ENCODE measurements at regions not wholly inside any gene's neighbourhood (a gene's known extent, or its start where the extent isn't known, plus 50 kb on each side); places are given as distances from the start of the nearest gene placed in this dataset.

DNA sequence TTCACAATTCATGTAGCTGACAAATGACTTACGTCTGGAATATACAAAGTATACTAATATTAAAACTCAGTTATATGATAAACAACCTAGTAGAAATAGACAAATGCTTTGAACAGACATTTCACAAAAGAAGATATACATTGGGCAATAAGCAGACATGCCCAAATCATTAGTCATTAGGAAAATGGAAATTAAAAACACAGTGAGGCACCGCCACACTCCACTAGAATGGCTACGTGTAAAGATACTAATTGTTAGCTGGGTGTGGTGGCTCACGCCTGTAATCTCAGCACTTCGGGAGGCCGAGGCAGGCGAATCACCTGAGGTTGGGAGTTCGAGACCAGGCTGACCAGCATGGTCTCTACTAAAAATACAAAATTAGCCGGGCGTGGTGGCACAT is 248.9 kb upstream of the TMEM132C start:
- no peak overlapping the region for H3K27ac Mint-ChIP-seq
- H3K36me3 Mint-ChIP-seq (ENCODE audit: low read depth), result peaks cover 43% of the 10 kb centered on the region
- no peak overlapping the region for H3K4me3 Mint-ChIP-seq
- no peaks in the 10 kb centered on the region for H3K4me1 Mint-ChIP-seq
- Histone ChIP-seq H3K4me3 (no peak overlapping the region), H3K36me3 (ENCODE audit: insufficient read depth) (no peaks in the 10 kb centered on the region), H3K4me1 (ENCODE audit: insufficient read depth) (no peaks in the 10 kb centered on the region), H2AFZ (no peak overlapping the region), H3K4me2 (no peak overlapping the region), H3K79me2 (replicated peaks; ENCODE audit: insufficient read depth) (no peaks in the 10 kb centered on the region), H3K27ac (ENCODE audit: low read depth) (no peak overlapping the region), H4K20me1 (replicated peaks; ENCODE audit: insufficient read depth) (no peaks in the 10 kb centered on the region), H3F3A (replicated peaks; ENCODE audit: low read depth) (no peaks in the 10 kb centered on the region), H3K27me3 (ENCODE audit: insufficient read depth) (no peaks in the 10 kb centered on the region), H3K9me2 (ENCODE audit: insufficient read depth) (no peaks in the 10 kb centered on the region)
- TF ChIP-seq, protein P1, sequence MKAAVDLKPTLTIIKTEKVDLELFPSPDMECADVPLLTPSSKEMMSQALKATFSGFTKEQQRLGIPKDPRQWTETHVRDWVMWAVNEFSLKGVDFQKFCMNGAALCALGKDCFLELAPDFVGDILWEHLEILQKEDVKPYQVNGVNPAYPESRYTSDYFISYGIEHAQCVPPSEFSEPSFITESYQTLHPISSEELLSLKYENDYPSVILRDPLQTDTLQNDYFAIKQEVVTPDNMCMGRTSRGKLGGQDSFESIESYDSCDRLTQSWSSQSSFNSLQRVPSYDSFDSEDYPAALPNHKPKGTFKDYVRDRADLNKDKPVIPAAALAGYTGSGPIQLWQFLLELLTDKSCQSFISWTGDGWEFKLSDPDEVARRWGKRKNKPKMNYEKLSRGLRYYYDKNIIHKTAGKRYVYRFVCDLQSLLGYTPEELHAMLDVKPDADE (IDR thresholded peaks at IDR 0.05), result no peak
- TF ChIP-seq STAT1 (IDR thresholded peaks at IDR 0.05; ENCODE audit: unreplicated experiment) (no peak), NANOG (IDR thresholded peaks at IDR 0.05; ENCODE audit: borderline replicate concordance) (no peak), ZNF114 (CRISPR knock-in tag; IDR thresholded peaks at IDR 0.05) (no peak)
- TF ChIP-seq, protein P2, sequence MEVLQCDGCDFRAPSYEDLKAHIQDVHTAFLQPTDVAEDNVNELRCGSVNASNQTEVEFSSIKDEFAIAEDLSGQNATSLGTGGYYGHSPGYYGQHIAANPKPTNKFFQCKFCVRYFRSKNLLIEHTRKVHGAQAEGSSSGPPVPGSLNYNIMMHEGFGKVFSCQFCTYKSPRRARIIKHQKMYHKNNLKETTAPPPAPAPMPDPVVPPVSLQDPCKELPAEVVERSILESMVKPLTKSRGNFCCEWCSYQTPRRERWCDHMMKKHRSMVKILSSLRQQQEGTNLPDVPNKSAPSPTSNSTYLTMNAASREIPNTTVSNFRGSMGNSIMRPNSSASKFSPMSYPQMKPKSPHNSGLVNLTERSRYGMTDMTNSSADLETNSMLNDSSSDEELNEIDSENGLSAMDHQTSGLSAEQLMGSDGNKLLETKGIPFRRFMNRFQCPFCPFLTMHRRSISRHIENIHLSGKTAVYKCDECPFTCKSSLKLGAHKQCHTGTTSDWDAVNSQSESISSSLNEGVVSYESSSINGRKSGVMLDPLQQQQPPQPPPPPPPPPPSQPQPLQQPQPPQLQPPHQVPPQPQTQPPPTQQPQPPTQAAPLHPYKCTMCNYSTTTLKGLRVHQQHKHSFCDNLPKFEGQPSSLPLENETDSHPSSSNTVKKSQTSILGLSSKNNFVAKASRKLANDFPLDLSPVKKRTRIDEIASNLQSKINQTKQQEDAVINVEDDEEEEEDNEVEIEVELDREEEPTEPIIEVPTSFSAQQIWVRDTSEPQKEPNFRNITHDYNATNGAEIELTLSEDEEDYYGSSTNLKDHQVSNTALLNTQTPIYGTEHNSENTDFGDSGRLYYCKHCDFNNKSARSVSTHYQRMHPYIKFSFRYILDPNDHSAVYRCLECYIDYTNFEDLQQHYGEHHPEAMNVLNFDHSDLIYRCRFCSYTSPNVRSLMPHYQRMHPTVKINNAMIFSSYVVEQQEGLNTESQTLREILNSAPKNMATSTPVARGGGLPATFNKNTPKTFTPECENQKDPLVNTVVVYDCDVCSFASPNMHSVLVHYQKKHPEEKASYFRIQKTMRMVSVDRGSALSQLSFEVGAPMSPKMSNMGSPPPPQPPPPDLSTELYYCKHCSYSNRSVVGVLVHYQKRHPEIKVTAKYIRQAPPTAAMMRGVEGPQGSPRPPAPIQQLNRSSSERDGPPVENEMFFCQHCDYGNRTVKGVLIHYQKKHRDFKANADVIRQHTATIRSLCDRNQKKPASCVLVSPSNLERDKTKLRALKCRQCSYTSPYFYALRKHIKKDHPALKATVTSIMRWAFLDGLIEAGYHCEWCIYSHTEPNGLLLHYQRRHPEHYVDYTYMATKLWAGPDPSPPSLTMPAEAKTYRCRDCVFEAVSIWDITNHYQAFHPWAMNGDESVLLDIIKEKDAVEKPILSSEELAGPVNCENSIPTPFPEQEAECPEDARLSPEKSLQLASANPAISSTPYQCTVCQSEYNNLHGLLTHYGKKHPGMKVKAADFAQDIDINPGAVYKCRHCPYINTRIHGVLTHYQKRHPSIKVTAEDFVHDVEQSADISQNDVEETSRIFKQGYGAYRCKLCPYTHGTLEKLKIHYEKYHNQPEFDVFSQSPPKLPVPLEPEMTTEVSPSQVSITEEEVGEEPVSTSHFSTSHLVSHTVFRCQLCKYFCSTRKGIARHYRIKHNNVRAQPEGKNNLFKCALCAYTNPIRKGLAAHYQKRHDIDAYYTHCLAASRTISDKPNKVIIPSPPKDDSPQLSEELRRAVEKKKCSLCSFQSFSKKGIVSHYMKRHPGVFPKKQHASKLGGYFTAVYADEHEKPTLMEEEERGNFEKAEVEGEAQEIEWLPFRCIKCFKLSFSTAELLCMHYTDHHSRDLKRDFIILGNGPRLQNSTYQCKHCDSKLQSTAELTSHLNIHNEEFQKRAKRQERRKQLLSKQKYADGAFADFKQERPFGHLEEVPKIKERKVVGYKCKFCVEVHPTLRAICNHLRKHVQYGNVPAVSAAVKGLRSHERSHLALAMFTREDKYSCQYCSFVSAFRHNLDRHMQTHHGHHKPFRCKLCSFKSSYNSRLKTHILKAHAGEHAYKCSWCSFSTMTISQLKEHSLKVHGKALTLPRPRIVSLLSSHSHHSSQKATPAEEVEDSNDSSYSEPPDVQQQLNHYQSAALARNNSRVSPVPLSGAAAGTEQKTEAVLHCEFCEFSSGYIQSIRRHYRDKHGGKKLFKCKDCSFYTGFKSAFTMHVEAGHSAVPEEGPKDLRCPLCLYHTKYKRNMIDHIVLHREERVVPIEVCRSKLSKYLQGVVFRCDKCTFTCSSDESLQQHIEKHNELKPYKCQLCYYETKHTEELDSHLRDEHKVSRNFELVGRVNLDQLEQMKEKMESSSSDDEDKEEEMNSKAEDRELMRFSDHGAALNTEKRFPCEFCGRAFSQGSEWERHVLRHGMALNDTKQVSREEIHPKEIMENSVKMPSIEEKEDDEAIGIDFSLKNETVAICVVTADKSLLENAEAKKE (CRISPR knock-in tag; IDR thresholded peaks at IDR 0.05), result no peak
- no peak for ATAC-seq
- no peak for DNase-seq (ENCODE audit: low spot score)
- peaks cover 93% of the 10 kb centered on the region for H3K9me3 Mint-ChIP-seq
- H3K27me3 Mint-ChIP-seq (ENCODE audit: insufficient read depth, low read depth, poor library complexity), result peaks cover 4% of the 10 kb centered on the region

DNA sequence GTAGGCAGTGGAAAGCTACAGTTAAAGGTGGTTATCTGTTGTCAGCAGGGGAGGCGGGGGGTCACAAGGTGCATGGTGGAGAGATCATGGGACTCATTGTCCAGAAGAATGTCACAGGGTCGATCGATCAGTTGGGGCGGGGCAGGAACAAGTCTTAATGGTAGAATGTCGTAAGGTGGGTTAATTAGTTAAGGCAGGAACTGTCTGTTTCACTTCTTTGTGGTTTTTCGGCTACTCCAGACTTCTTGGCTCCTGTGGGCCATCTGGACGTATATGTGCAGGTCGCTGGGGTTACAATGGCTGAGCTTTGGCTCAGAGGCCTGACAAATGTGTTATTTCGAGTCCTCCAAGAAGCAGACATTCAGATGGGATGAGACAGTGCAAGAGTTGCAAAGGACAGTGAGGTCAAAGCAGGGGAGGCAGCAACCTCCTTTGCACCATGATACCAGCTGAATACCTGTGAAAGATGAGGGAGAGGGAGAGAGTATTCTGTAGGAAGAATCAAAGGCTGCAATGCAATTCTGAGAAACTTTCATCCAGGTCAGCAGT is 246.9 kb upstream of the TMEM132C start:
- DNase-seq (ENCODE audit: low spot score) (no peak), ATAC-seq (no peak)
- Histone ChIP-seq H2AFZ (no peak overlapping the region), H4K20me1 (replicated peaks; ENCODE audit: insufficient read depth) (no peaks in the 10 kb centered on the region), H3K36me3 (ENCODE audit: insufficient read depth) (no peaks in the 10 kb centered on the region), H3F3A (replicated peaks; ENCODE audit: low read depth) (no peaks in the 10 kb centered on the region), H3K27ac (ENCODE audit: low read depth) (no peak overlapping the region), H3K9me2 (ENCODE audit: insufficient read depth) (no peaks in the 10 kb centered on the region), H3K27me3 (ENCODE audit: insufficient read depth) (no peaks in the 10 kb centered on the region), H3K4me1 (ENCODE audit: insufficient read depth) (no peaks in the 10 kb centered on the region), H3K4me3 (no peak overlapping the region), H3K79me2 (replicated peaks; ENCODE audit: insufficient read depth) (no peaks in the 10 kb centered on the region), H3K4me2 (no peak overlapping the region)
- Mint-ChIP-seq H3K36me3 (ENCODE audit: low read depth) (peaks cover 50% of the 10 kb centered on the region), H3K27me3 (ENCODE audit: insufficient read depth, low read depth, poor library complexity) (peaks cover 4% of the 10 kb centered on the region), H3K27ac (no peak overlapping the region), H3K9me3 (peaks cover 93% of the 10 kb centered on the region), H3K4me1 (no peaks in the 10 kb centered on the region), H3K4me3 (no peak overlapping the region)
- TF ChIP-seq STAT1 (IDR thresholded peaks at IDR 0.05; ENCODE audit: unreplicated experiment) (no peak), JUNB (IDR thresholded peaks at IDR 0.05; ENCODE audit: unreplicated experiment) (no peak)
- TF ChIP-seq, protein P3, sequence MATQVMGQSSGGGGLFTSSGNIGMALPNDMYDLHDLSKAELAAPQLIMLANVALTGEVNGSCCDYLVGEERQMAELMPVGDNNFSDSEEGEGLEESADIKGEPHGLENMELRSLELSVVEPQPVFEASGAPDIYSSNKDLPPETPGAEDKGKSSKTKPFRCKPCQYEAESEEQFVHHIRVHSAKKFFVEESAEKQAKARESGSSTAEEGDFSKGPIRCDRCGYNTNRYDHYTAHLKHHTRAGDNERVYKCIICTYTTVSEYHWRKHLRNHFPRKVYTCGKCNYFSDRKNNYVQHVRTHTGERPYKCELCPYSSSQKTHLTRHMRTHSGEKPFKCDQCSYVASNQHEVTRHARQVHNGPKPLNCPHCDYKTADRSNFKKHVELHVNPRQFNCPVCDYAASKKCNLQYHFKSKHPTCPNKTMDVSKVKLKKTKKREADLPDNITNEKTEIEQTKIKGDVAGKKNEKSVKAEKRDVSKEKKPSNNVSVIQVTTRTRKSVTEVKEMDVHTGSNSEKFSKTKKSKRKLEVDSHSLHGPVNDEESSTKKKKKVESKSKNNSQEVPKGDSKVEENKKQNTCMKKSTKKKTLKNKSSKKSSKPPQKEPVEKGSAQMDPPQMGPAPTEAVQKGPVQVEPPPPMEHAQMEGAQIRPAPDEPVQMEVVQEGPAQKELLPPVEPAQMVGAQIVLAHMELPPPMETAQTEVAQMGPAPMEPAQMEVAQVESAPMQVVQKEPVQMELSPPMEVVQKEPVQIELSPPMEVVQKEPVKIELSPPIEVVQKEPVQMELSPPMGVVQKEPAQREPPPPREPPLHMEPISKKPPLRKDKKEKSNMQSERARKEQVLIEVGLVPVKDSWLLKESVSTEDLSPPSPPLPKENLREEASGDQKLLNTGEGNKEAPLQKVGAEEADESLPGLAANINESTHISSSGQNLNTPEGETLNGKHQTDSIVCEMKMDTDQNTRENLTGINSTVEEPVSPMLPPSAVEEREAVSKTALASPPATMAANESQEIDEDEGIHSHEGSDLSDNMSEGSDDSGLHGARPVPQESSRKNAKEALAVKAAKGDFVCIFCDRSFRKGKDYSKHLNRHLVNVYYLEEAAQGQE (IDR thresholded peaks at IDR 0.05; ENCODE audit: unreplicated experiment), result no peak
